HepG2 (cell line): ENCODE measurements at regions not wholly inside any gene's neighbourhood (a gene's known extent, or its start where the extent isn't known, plus 50 kb on each side); places are given as distances from the start of the nearest gene placed in this dataset.

Source experiments
- ATAC-seq: fragments of 200-7000 bp; cut with Tn5 transposase; 3 replicates; pipeline ENCODE4 v1.9.1; 2020; ENCODE audit warnings: mild to moderate bottlenecking, moderate library complexity
- BruUV-seq: library from RNA; stranded (reverse); fragments of 400-500 nt; replicated peaks from 2 replicates; lab custom pipeline; 2021; lab: Mats Ljungman, UMichigan
- CTCF ChIA-PET: fragments of 300-600 bp; formaldehyde crosslinking; extraction: SDS; loops from one replicate; lab custom pipeline; 2021; ENCODE audit warnings: low total read pairs, inconsistent platforms, low intra/inter-chr PET ratio; lab: Yijun Ruan, JAX
- POLR2A ChIA-PET: fragments of 350-600 bp; sonication (Branson Sonifier 250); formaldehyde crosslinking; loops from one replicate; lab custom pipeline; 2020; ENCODE audit warnings: antibody characterized with exemption, inconsistent platforms; lab: Yijun Ruan, JAX
- DNase-seq: peaks from one replicate; pipeline ENCODE4 v3.0.0-alpha.2; 2015; ENCODE audit warnings: low spot score
- FAIRE-seq: peaks from 3 replicates; lab custom pipeline; 2011; peaks lifted over from hg19 to GRCh38; lab: Jason Lieb, UNC
- H2AFZ ChIP-seq: one replicate; pipeline ENCODE4 v1.6.1; 2011; ENCODE audit warnings: low read length, inconsistent platforms
- H3K27ac ChIP-seq: fragments of 300-600 bp; 3 replicates; pipeline ENCODE4 v1.8.0; 2011; ENCODE audit warnings: mixed run types, mild to moderate bottlenecking, mixed read lengths, low read length, inconsistent platforms; ENCODE audit not compliant: insufficient read depth; ENCODE audit errors: extremely low read length
- H3K27me3 ChIP-seq, 2 experiments: fragments of 200-600 bp in 1 of 2; 2 replicates in 1 of 2; 3 replicates in 1 of 2; pipeline versions ENCODE4 v1.6.0 to v1.8.0; 2011; ENCODE audit warnings: low read length in 2 of 2, mild to moderate bottlenecking in 2 of 2, moderate library complexity in 2 of 2, inconsistent platforms in 1 of 2; ENCODE audit not compliant: insufficient read depth in 2 of 2, control insufficient read depth in 1 of 2
- H3K36me3 ChIP-seq, 2 experiments: fragments of 200-600 bp in 1 of 2; replicated peaks in 1 of 2; 2 replicates in 1 of 2; 3 replicates in 1 of 2; pipeline versions ENCODE4 v1.5.1 to v1.8.0; 2011; ENCODE audit warnings: low read length in 2 of 2, inconsistent platforms in 1 of 2; ENCODE audit not compliant: insufficient read depth in 2 of 2, control insufficient read depth in 1 of 2
- H3K4me1 ChIP-seq: 2 replicates; pipeline ENCODE4 v1.5.1; 2012; ENCODE audit warnings: low read length, inconsistent platforms; ENCODE audit not compliant: insufficient read depth
- H3K4me2 ChIP-seq: 2 replicates; pipeline ENCODE4 v1.6.0; 2011; ENCODE audit warnings: low read depth, low read length, inconsistent platforms
- H3K4me3 ChIP-seq, 3 experiments: fragments of 200-600 bp in 1 of 3; sonication (generic), shearing (Covaris generic) in 1 of 3; replicated peaks in 1 of 3; 2 replicates each; pipeline ENCODE4 v1.5.1; 2011 to 2016; ENCODE audit warnings: low read length in 3 of 3, inconsistent platforms in 2 of 3, low read depth in 2 of 3, mild to moderate bottlenecking in 2 of 3, control low read depth in 1 of 3, mixed read lengths in 1 of 3; ENCODE audit not compliant: insufficient read depth in 1 of 3
- H3K79me2 ChIP-seq: one replicate; pipeline ENCODE4 v1.6.1; 2011; ENCODE audit warnings: low read length, inconsistent platforms; ENCODE audit not compliant: insufficient read depth
- H3K9ac ChIP-seq: 2 replicates; pipeline ENCODE4 v1.6.0; 2011; ENCODE audit warnings: mild to moderate bottlenecking, low read depth, low read length, inconsistent platforms; ENCODE audit not compliant: insufficient read depth
- H3K9me3 ChIP-seq: 2 replicates; pipeline ENCODE4 v1.5.1; 2012; ENCODE audit warnings: mild to moderate bottlenecking, low read length
- H4K20me1 ChIP-seq: 2 replicates; pipeline ENCODE4 v1.6.0; 2011; ENCODE audit warnings: inconsistent platforms, mild to moderate bottlenecking, low read length, moderate library complexity; ENCODE audit not compliant: insufficient read depth
- CCDC6 ChIP-seq: sonication (generic); formaldehyde crosslinking; IDR thresholded peaks from 2 replicates; pipeline ENCODE4 v1.8.1; 2022; ENCODE audit warnings: mild to moderate bottlenecking, missing genetic modification reagents, moderate library complexity
- CREB1 ChIP-seq, 2 experiments: fragments of 450-650 bp in 1 of 2; IDR thresholded peaks; 2 replicates each; pipeline ENCODE4 v1.6.1; 2016 to 2017; ENCODE audit warnings: control low read depth in 1 of 2, mild to moderate bottlenecking in 1 of 2, missing compliant biosample characterization in 1 of 2, missing genetic modification characterization in 1 of 2
- FOXP1 ChIP-seq, 2 experiments: fragments of 450-650 bp in 1 of 2; IDR thresholded peaks; 2 replicates each; pipeline ENCODE4 v1.6.1; 2017 to 2018; ENCODE audit warnings: antibody characterized with exemption in 1 of 2
- GABPB1 ChIP-seq: IDR thresholded peaks from 2 replicates; pipeline ENCODE4 v1.6.1; 2016; ENCODE audit warnings: mild to moderate bottlenecking, missing genetic modification reagents, moderate library complexity, missing compliant biosample characterization
- MYNN ChIP-seq: sonication (generic); formaldehyde crosslinking; IDR thresholded peaks from 2 replicates; pipeline ENCODE4 v1.4.0; 2020; ENCODE audit warnings: mild to moderate bottlenecking, low read depth, missing genetic modification reagents
- PHF21A ChIP-seq: sonication (generic); formaldehyde crosslinking; IDR thresholded peaks from 2 replicates; pipeline ENCODE4 v1.5.0; 2020; ENCODE audit warnings: mild to moderate bottlenecking, missing genetic modification reagents
- POLR2AphosphoS5 ChIP-seq: IDR thresholded peaks from 2 replicates; pipeline ENCODE4 v1.6.1; 2012; ENCODE audit warnings: low read depth, low read length
- RORA ChIP-seq: sonication (generic); formaldehyde crosslinking; IDR thresholded peaks from 2 replicates; pipeline ENCODE4 v1.5.0; 2020; ENCODE audit warnings: mild to moderate bottlenecking, missing genetic modification reagents, moderate library complexity
- SNAI1 ChIP-seq: sonication (generic); formaldehyde crosslinking; IDR thresholded peaks from 2 replicates; pipeline ENCODE4 v1.5.0; 2020; ENCODE audit warnings: mild to moderate bottlenecking, missing genetic modification reagents, borderline replicate concordance
- SOX13 ChIP-seq, 3 experiments: fragments of 450-650 bp in 1 of 3; sonication (generic) in 1 of 3; formaldehyde crosslinking in 1 of 3; IDR thresholded peaks in 2 of 3; conservative IDR thresholded peaks in 1 of 3; 2 replicates each; pipeline versions ENCODE4 v1.5.0 to v1.6.1; 2016 to 2020; ENCODE audit warnings: antibody characterized with exemption in 1 of 3, mild to moderate bottlenecking in 1 of 3, missing compliant biosample characterization in 1 of 3, missing genetic modification reagents in 1 of 3, moderate library complexity in 1 of 3
- SP2 ChIP-seq: sonication (generic); formaldehyde crosslinking; IDR thresholded peaks from 2 replicates; pipeline ENCODE4 v1.5.1; 2020; ENCODE audit warnings: mild to moderate bottlenecking, missing genetic modification reagents
- THAP11 ChIP-seq: IDR thresholded peaks from 2 replicates; pipeline ENCODE4 v1.6.1; 2016; ENCODE audit warnings: missing biosample characterization, missing genetic modification reagents
- ZBTB21 ChIP-seq: sonication (generic); formaldehyde crosslinking; IDR thresholded peaks from 2 replicates; pipeline ENCODE4 v1.4.0; 2020; ENCODE audit warnings: missing genetic modification reagents
- ZBTB3 ChIP-seq: sonication (generic); formaldehyde crosslinking; IDR thresholded peaks from 2 replicates; pipeline ENCODE4 v1.4.0; 2020; ENCODE audit warnings: low read depth, mild to moderate bottlenecking, moderate library complexity, missing genetic modification reagents, borderline replicate concordance
- ZNF367 ChIP-seq: sonication (generic); formaldehyde crosslinking; IDR thresholded peaks from 2 replicates; pipeline ENCODE4 v1.4.0; 2020; ENCODE audit warnings: missing genetic modification reagents, borderline replicate concordance
- WGBS: methylation state at CpG from one replicate; pipeline ENCODE4 v1.1.6; 2017; ENCODE audit warnings: low lambda C conversion rate; 5-methylcytosine and 5-hydroxymethylcytosine counted together
- in situ Hi-C: cut with HindIII; loops from 2 replicates; pipeline ENCODE4 v1.10.0; 2017; ENCODE audit warnings: low pct_unique_long_range_greater_than_20kb; ENCODE audit not compliant: extremely low pct_ligation_motif_present
- intact Hi-C: fragments of 100-400 bp; cut with micrococcal nuclease; formaldehyde crosslinking; loops from one replicate; pipeline ENCODE4 v1.10.0; 2022; ENCODE audit not compliant: unreplicated experiment
- TF ChIP-seq, protein P1 (sequence below): sonication (generic); formaldehyde crosslinking; IDR thresholded peaks from 2 replicates; pipeline ENCODE4 v1.8.0; 2022; ENCODE audit warnings: missing genetic modification reagents, mild to moderate bottlenecking, inconsistent platforms, borderline replicate concordance
- TF ChIP-seq, protein P2 (sequence below): sonication (generic); formaldehyde crosslinking; IDR thresholded peaks from 2 replicates; pipeline ENCODE4 v1.9.0; 2021; ENCODE audit warnings: missing genetic modification reagents, mild to moderate bottlenecking, borderline replicate concordance
- TF ChIP-seq, protein P3 (sequence below): sonication (generic); formaldehyde crosslinking; IDR thresholded peaks from 2 replicates; pipeline ENCODE4 v1.5.0; 2020; ENCODE audit warnings: missing genetic modification reagents
- TF ChIP-seq, protein P4 (sequence below): sonication (generic); formaldehyde crosslinking; IDR thresholded peaks from 2 replicates; pipeline ENCODE4 v1.4.0; 2020; ENCODE audit warnings: missing genetic modification reagents, borderline replicate concordance

DNA sequence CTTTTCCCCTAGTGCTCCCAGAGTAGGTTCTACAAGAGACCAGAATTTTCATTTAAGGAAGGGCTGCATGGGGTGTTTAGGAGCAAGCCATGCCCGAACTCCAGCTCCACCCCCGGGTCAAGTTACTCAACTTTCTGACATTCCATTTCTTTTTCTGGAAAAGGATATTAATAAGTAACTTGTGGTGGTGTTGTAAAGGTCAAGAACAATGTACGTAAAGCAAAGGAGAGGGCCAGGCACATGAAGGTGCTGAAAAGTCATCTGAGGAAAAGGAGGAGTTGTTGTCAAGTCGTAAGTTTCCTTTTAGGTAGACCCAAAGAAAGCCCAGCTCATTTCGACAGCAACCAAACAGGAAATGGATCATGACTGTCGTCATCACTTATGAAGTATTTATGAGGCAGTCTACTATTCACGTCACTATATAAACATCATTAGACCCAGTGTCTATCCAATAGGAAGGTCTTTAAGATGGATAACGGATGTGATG is 319.6 kb upstream of the IL12A start:
- ChIA-PET POLR2A (no interaction called here), CTCF (no interaction called here)
- in situ Hi-C loops = no loop called here
- Histone ChIP-seq H3K4me1 (peaks cover 8% of the 10 kb centered on the region; the same call in 1 of the 2 replicates), H3K4me3 (no peak overlapping the region), H3K4me2 (no peak overlapping the region), H3K36me3 (no peaks in the 10 kb centered on the region), H3K79me2 (no peaks in the 10 kb centered on the region), H3K9me3 (no peaks in the 10 kb centered on the region), H3K27ac (no peak overlapping the region), H3K9ac (no peak overlapping the region), H2AFZ (no peak overlapping the region), H4K20me1 (no peaks in the 10 kb centered on the region), H3K27me3 (no peaks in the 10 kb centered on the region)
- DNase-seq (no peak), ATAC-seq (no peak; the same call in 2 of the 3 replicates), FAIRE-seq (no peak)
- 16% methylated on average over 8 of the region's 8 CpGs for WGBS
- intact Hi-C loops = no loop called here
- no TSS peak for BruUV-seq
- no peak for TF ChIP-seq PHF21A
- no peak for TF ChIP-seq SP2 (CRISPR knock-in tag)
- TF ChIP-seq, protein P1, sequence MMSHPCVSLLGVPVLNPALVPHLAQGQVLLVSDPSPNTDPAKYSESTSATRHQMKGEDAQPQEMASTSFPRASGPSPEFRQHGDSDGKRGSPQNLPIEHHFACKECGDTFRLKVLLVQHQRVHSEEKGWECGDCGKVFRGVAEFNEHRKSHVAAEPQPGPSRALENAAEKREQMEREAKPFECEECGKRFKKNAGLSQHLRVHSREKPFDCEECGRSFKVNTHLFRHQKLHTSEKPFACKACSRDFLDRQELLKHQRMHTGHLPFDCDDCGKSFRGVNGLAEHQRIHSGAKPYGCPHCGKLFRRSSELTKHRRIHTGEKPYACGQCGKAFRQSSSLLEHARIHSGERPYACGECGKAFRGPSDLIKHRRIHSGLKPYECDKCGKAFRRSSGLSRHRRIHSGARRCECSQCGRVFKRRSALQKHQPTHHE (CRISPR knock-in tag) = no peak
- TF ChIP-seq CREB1 (IDR thresholded peaks at IDR 0.05) = peak; percentile 86
- no peak for TF ChIP-seq CREB1 (CRISPR knock-in tag; IDR thresholded peaks at IDR 0.05)
- TF ChIP-seq CCDC6 (CRISPR knock-in tag) = no peak
- no peak for TF ChIP-seq SNAI1 (CRISPR knock-in tag)
- no peak for TF ChIP-seq ZNF367 (CRISPR knock-in tag)
- no peak for TF ChIP-seq FOXP1 (IDR thresholded peaks at IDR 0.05)
- TF ChIP-seq FOXP1 (CRISPR knock-in tag; IDR thresholded peaks at IDR 0.05) = no peak
- TF ChIP-seq, protein P2, sequence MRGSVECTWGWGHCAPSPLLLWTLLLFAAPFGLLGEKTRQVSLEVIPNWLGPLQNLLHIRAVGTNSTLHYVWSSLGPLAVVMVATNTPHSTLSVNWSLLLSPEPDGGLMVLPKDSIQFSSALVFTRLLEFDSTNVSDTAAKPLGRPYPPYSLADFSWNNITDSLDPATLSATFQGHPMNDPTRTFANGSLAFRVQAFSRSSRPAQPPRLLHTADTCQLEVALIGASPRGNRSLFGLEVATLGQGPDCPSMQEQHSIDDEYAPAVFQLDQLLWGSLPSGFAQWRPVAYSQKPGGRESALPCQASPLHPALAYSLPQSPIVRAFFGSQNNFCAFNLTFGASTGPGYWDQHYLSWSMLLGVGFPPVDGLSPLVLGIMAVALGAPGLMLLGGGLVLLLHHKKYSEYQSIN (CRISPR knock-in tag) = no peak
- TF ChIP-seq MYNN (CRISPR knock-in tag) = no peak
- no peak for TF ChIP-seq THAP11 (CRISPR knock-in tag)
- TF ChIP-seq, protein P3, sequence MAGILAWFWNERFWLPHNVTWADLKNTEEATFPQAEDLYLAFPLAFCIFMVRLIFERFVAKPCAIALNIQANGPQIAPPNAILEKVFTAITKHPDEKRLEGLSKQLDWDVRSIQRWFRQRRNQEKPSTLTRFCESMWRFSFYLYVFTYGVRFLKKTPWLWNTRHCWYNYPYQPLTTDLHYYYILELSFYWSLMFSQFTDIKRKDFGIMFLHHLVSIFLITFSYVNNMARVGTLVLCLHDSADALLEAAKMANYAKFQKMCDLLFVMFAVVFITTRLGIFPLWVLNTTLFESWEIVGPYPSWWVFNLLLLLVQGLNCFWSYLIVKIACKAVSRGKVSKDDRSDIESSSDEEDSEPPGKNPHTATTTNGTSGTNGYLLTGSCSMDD (CRISPR knock-in tag) = no peak
- no peak for TF ChIP-seq SOX13 (IDR thresholded peaks at IDR 0.05)
- TF ChIP-seq SOX13 (CRISPR knock-in tag; conservative IDR thresholded peaks at IDR 0.05 in 1 of 2, IDR thresholded peaks at IDR 0.05 in 1 of 2) = peak in 1 of 2 experiments; percentile 19; a peak in 1 of 4 replicates
- TF ChIP-seq, protein P4, sequence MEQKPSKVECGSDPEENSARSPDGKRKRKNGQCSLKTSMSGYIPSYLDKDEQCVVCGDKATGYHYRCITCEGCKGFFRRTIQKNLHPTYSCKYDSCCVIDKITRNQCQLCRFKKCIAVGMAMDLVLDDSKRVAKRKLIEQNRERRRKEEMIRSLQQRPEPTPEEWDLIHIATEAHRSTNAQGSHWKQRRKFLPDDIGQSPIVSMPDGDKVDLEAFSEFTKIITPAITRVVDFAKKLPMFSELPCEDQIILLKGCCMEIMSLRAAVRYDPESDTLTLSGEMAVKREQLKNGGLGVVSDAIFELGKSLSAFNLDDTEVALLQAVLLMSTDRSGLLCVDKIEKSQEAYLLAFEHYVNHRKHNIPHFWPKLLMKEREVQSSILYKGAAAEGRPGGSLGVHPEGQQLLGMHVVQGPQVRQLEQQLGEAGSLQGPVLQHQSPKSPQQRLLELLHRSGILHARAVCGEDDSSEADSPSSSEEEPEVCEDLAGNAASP (CRISPR knock-in tag) = no peak
- no peak for TF ChIP-seq GABPB1 (CRISPR knock-in tag)
- no peak for TF ChIP-seq ZBTB3 (CRISPR knock-in tag)
- TF ChIP-seq RORA = no peak
- no peak for TF ChIP-seq POLR2AphosphoS5
- 0 out of 2 replicates have a peak, but pooled peaks have one; percentile 42 for TF ChIP-seq ZBTB21 (CRISPR knock-in tag)
